ENCODE measurements at regions not wholly inside any gene's neighbourhood (a gene's known extent, or its start where the extent isn't known, plus 50 kb on each side); places are given as distances from the start of the nearest gene placed in this dataset.

- Mint-ChIP-seq H3K27me3 (ENCODE audit: low read depth in 3 of 3) (no peaks in the 10 kb centered on the region), H3K4me3 (no peak overlapping the region), H3K36me3 (no peaks in the 10 kb centered on the region), H3K4me1 (no peaks in the 10 kb centered on the region), H3K27ac (no peak overlapping the region), H3K9me3 (peaks cover 0 to 5% (median 0%) of the 10 kb centered on the region in 7 donors)
- no peak overlapping the region for H3K27ac ChIP-seq (ENCODE audit: low read depth in 1 of 2, low read length in 2 of 2)
- intact Hi-C loops (cut with micrococcal nuclease): no loop called here
- DNase-seq: no peak
- WGBS (ENCODE audit: insufficient coverage): 40% methylated on average over 4 of the region's 5 CpGs
- no peak overlapping the region for H3K4me3 ChIP-seq (replicated peaks in 1 of 3; ENCODE audit: low read depth in 2 of 3, low read length in 3 of 3)
- peaks cover 0 to 3% of the 10 kb centered on the region in 2 donors for H3K9me3 ChIP-seq (replicated peaks in 1 of 2; ENCODE audit: control insufficient read depth in 1 of 2, insufficient read depth in 1 of 2, low read length in 2 of 2)
- H3K79me2 ChIP-seq (ENCODE audit: insufficient read depth, low read length): no peaks in the 10 kb centered on the region
- no peak overlapping the region for H2AFZ ChIP-seq (ENCODE audit: insufficient read depth, low read depth, low read length, poor library complexity, severe bottlenecking)
- TF ChIP-seq CTCF (IDR thresholded peaks at IDR 0.05): no peak
- H3K9ac ChIP-seq (ENCODE audit: insufficient read depth, low read length, poor library complexity, severe bottlenecking): no peak overlapping the region
- H3K4me1 ChIP-seq (ENCODE audit: control insufficient read depth in 1 of 2, insufficient read depth in 2 of 2, low read length in 2 of 2): no peaks in the 10 kb centered on the region
- H3K36me3 ChIP-seq (replicated peaks in 1 of 2; ENCODE audit: control insufficient read depth in 1 of 2, insufficient read depth in 2 of 2, low read length in 2 of 2): no peaks in the 10 kb centered on the region
- H3K4me2 ChIP-seq (replicated peaks; ENCODE audit: extremely low read depth, low read length, poor library complexity, severe bottlenecking): no peak overlapping the region
- H4K20me1 ChIP-seq (ENCODE audit: insufficient read depth, low read length): no peaks in the 10 kb centered on the region
- H3K27me3 ChIP-seq (ENCODE audit: control insufficient read depth in 2 of 2, insufficient read depth in 2 of 2, low read length in 2 of 2): no peaks in the 10 kb centered on the region
Measured at GRCh38 chr21:22898051-22898665, 1899.9 kb downstream of the NCAM2 start.

GRCh38 chr21:22900490-22900889, 1902.3 kb downstream of the NCAM2 start:
- Histone ChIP-seq H3K9ac (ENCODE audit: insufficient read depth, low read length, poor library complexity, severe bottlenecking) (no peak overlapping the region), H4K20me1 (ENCODE audit: insufficient read depth, low read length) (no peaks in the 10 kb centered on the region), H3K4me2 (replicated peaks; ENCODE audit: extremely low read depth, low read length, poor library complexity, severe bottlenecking) (no peak overlapping the region), H3K27me3 (ENCODE audit: control insufficient read depth in 2 of 2, insufficient read depth in 2 of 2, low read length in 2 of 2) (no peaks in the 10 kb centered on the region), H3K79me2 (ENCODE audit: insufficient read depth, low read length) (no peaks in the 10 kb centered on the region), H3K36me3 (replicated peaks in 1 of 2; ENCODE audit: control insufficient read depth in 1 of 2, insufficient read depth in 2 of 2, low read length in 2 of 2) (no peaks in the 10 kb centered on the region), H3K4me1 (ENCODE audit: control insufficient read depth in 1 of 2, insufficient read depth in 2 of 2, low read length in 2 of 2) (no peaks in the 10 kb centered on the region), H3K4me3 (replicated peaks in 1 of 3; ENCODE audit: low read depth in 2 of 3, low read length in 3 of 3) (no peak overlapping the region), H3K27ac (ENCODE audit: low read depth in 1 of 2, low read length in 2 of 2) (no peak overlapping the region), H3K9me3 (replicated peaks in 1 of 2; ENCODE audit: control insufficient read depth in 1 of 2, insufficient read depth in 1 of 2, low read length in 2 of 2) (peaks cover 3 to 6% of the 10 kb centered on the region in 2 donors), H2AFZ (ENCODE audit: insufficient read depth, low read depth, low read length, poor library complexity, severe bottlenecking) (no peak overlapping the region)
- Mint-ChIP-seq H3K27me3 (ENCODE audit: low read depth in 3 of 3) (no peaks in the 10 kb centered on the region), H3K9me3 (peaks cover 0 to 8% (median 0%) of the 10 kb centered on the region in 7 donors), H3K4me3 (no peak overlapping the region), H3K36me3 (no peaks in the 10 kb centered on the region), H3K4me1 (no peaks in the 10 kb centered on the region), H3K27ac (no peak overlapping the region)
- TF ChIP-seq CTCF (IDR thresholded peaks at IDR 0.05): no peak
- DNase-seq: no peak
- intact Hi-C loops (cut with micrococcal nuclease): no loop called here
- WGBS (ENCODE audit: insufficient coverage): no CpG with 5 or more reads among the region's 2 CpGs
